Natural killer cell treated with Interleukin-12 subunit alpha and Interleukin-12 subunit beta and Interleukin-15 and Interleukin-18, amount 100 ng/mL, for 72 hours (primary cell): ENCODE measurements at regions not wholly inside any gene's neighbourhood (a gene's known extent, or its start where the extent isn't known, plus 50 kb on each side); places are given as distances from the start of the nearest gene placed in this dataset.
"Not testable (repeated sequence)": the region's sequence is repeated elsewhere in the genome, so short reads cannot be mapped to it uniquely, and the experiment has no call there.

ENCODE experiments used
- ATAC-seq, 2 donors: fragments of 150-1000 bp; cut with Tn5 transposase in 1 of 2; sonication (Bioruptor Pico), chemical (Tn5 transposase) in 1 of 2; 2 replicates each; pipeline ENCODE4 v1.10.0; 2021
- DNase-seq: peaks from one replicate; pipeline ENCODE4 v3.0.0; 2022; ENCODE audit warnings: low spot score
- H3K27ac Mint-ChIP-seq, 2 donors: 1 replicate in 1 of 2; 2 replicates in 1 of 2; pipeline ENCODE4 v1.8.0; 2022; ENCODE audit warnings: mixed read lengths in 2 of 2, mild to moderate bottlenecking in 1 of 2, moderate library complexity in 1 of 2
- H3K27me3 Mint-ChIP-seq, 2 donors: 1 replicate in 1 of 2; 2 replicates in 1 of 2; pipeline ENCODE4 v1.8.0; 2022; ENCODE audit warnings: mixed read lengths in 2 of 2
- H3K36me3 Mint-ChIP-seq: one replicate; pipeline ENCODE4 v1.8.0; 2022; ENCODE audit warnings: mixed read lengths
- H3K4me1 Mint-ChIP-seq, 2 donors: 1 replicate in 1 of 2; 2 replicates in 1 of 2; pipeline ENCODE4 v1.8.0; 2022; ENCODE audit warnings: low read depth in 2 of 2, mixed read lengths in 2 of 2, mild to moderate bottlenecking in 1 of 2
- H3K4me3 Mint-ChIP-seq: one replicate; pipeline ENCODE4 v1.8.0; 2022; ENCODE audit warnings: mixed read lengths
- H3K9me3 Mint-ChIP-seq: 2 replicates; pipeline ENCODE4 v1.8.0; 2022; ENCODE audit warnings: mixed read lengths

DNA sequence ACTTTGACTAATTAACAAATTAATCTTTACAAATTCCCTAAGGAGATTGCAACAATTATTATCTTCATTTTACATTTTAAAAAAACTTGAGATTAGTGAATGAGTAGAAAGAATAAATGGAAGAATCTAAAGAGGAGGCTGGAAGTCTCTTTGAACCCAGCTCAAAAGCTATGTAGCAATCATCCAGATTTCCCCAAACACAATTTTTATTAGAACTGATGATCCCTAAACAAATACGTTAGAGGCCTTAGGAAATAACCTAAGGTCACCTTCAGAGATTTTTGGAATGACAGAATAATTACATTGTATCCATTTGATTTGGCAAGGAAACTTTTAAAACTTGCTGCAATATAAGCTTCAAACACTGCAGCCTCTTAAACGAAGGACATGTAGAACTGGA is 242.4 kb upstream of the LYPLAL1 start:
- Mint-ChIP-seq H3K27ac (no peak overlapping the region), H3K4me1 (no peaks in the 10 kb centered on the region), H3K4me3 (no peak overlapping the region), H3K27me3 (no peaks in the 10 kb centered on the region), H3K9me3 (peaks cover 11% of the 10 kb centered on the region), H3K36me3 (no peaks in the 10 kb centered on the region)
- DNase-seq (no peak), ATAC-seq (no peak)

DNA sequence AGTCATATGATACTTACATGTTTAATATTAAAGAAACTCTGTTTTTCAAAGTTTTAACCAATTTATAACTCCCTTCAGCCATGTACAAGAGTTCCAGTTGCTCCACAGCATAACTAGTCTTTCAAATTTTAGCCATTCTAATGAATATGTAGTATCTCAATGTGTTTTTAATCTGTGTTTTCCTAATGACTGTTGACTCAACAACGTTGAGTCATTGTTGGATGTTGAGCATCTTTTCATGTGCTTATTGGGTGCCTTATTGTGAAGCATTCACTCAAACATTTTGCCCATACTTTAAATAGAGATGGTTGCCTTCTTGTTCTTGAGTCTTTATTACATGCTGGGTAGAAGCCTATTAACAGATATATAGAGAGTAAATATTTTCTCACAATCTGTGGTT is 240.2 kb upstream of the LYPLAL1 start:
- no peaks in the 10 kb centered on the region for H3K4me1 Mint-ChIP-seq
- ATAC-seq: no peak
- peaks cover 17% of the 10 kb centered on the region for H3K9me3 Mint-ChIP-seq
- no peak for DNase-seq
- H3K4me3 Mint-ChIP-seq: no peak overlapping the region
- no peak overlapping the region for H3K27ac Mint-ChIP-seq
- no peaks in the 10 kb centered on the region for H3K27me3 Mint-ChIP-seq
- H3K36me3 Mint-ChIP-seq: no peaks in the 10 kb centered on the region

GRCh38 chr1:218935408-218935807 is 238.3 kb upstream of the LYPLAL1 start:
- not testable (repeated sequence) for H3K27ac Mint-ChIP-seq, DNase-seq, ATAC-seq, H3K36me3 Mint-ChIP-seq, H3K27me3 Mint-ChIP-seq, H3K4me1 Mint-ChIP-seq, H3K4me3 Mint-ChIP-seq
- peaks cover 21% of the 10 kb centered on the region for H3K9me3 Mint-ChIP-seq

DNA sequence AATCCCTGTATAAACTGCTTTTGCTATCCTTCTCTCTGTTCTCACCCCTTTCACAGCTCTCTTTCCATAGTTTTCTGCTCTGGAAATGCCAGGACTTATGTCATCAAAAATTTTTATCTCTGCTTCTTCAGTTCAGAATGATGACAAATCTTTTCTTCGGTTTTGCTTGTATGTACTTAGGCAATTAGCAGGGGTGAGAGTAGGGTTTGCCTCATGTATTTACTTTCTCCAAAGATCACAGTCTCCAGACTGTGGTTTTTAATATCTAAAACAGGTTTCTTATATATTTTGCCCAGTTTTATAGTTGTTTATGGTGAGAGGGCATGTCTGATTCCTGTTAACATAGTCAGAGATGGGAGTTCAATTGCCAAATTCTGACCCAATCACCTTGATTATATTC is 235.4 kb upstream of the LYPLAL1 start:
- Mint-ChIP-seq H3K4me3 (no peak overlapping the region), H3K4me1 (no peaks in the 10 kb centered on the region), H3K27me3 (no peaks in the 10 kb centered on the region), H3K27ac (no peak overlapping the region), H3K36me3 (no peaks in the 10 kb centered on the region), H3K9me3 (peaks cover 21% of the 10 kb centered on the region)
- no peak for ATAC-seq
- DNase-seq: no peak

DNA sequence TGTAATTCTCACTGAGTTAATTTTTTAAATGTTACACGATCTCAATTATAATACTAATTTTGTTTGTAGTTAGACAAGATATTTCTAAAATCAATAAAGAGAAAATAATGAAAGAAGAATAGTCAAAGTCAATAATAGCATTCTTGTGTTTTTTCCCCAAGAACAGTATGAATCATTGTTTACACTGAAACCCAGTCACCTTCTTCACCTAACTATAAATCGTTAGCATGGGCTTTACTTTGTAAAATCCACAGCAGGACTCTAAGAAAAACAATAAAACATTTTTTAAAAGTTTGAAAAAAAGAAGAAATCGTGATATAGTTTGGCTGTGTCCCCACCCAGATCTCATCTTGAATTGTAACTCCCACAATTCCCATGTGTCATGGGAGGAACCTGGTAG is 234.6 kb upstream of the LYPLAL1 start:
- H3K36me3 Mint-ChIP-seq: no peaks in the 10 kb centered on the region
- DNase-seq (no peak), ATAC-seq (no peak)
- H3K9me3 Mint-ChIP-seq: peaks cover 21% of the 10 kb centered on the region
- H3K27me3 Mint-ChIP-seq: no peaks in the 10 kb centered on the region
- no peak overlapping the region for H3K27ac Mint-ChIP-seq
- no peaks in the 10 kb centered on the region for H3K4me1 Mint-ChIP-seq
- H3K4me3 Mint-ChIP-seq: no peak overlapping the region

GRCh38 chr1:218942431-218942830 is 231.2 kb upstream of the LYPLAL1 start:
- Mint-ChIP-seq H3K36me3 (no peaks in the 10 kb centered on the region), H3K9me3 (peaks cover 7% of the 10 kb centered on the region), H3K4me1 (no peaks in the 10 kb centered on the region), H3K4me3 (no peak overlapping the region), H3K27me3 (no peaks in the 10 kb centered on the region), H3K27ac (no peak overlapping the region)
- DNase-seq: no peak
- ATAC-seq: no peak

- ATAC-seq (no peak), DNase-seq (no peak)
- peaks cover 10% of the 10 kb centered on the region for H3K9me3 Mint-ChIP-seq
- H3K4me3 Mint-ChIP-seq: no peak overlapping the region
- H3K27me3 Mint-ChIP-seq: no peaks in the 10 kb centered on the region
- H3K4me1 Mint-ChIP-seq: no peaks in the 10 kb centered on the region
- no peak overlapping the region for H3K27ac Mint-ChIP-seq
- no peaks in the 10 kb centered on the region for H3K36me3 Mint-ChIP-seq
Observed at GRCh38 chr1:218943371-218943770, 230.3 kb upstream of the LYPLAL1 start.

GRCh38 chr1:218945050-218945449 is 228.6 kb upstream of the LYPLAL1 start:
- H3K9me3 Mint-ChIP-seq: peaks cover 3% of the 10 kb centered on the region
- no peaks in the 10 kb centered on the region for H3K27me3 Mint-ChIP-seq
- H3K36me3 Mint-ChIP-seq: no peaks in the 10 kb centered on the region
- ATAC-seq (no peak), DNase-seq (no peak)
- H3K4me3 Mint-ChIP-seq: no peak overlapping the region
- no peaks in the 10 kb centered on the region for H3K4me1 Mint-ChIP-seq
- no peak overlapping the region for H3K27ac Mint-ChIP-seq

DNA sequence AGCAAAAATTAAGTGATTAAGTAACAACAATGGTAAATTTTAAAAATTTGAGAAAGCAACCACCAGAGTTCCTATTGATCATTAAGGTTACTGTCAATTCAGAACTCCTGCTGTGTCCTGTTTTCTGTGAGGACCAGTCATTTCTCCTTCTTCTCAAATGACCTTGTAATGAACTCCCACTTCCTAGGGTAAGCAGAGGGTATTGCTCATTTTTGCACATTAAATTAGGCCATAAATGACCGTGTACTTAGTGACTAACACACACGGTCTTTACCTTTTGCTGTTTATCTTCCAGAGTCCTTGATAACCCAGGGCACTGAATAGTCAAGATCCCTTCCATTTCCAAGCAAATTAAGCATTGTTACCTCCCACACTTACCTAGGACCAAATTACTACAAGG is 227.5 kb upstream of the LYPLAL1 start:
- no peaks in the 10 kb centered on the region for H3K36me3 Mint-ChIP-seq
- peaks cover 7% of the 10 kb centered on the region for H3K9me3 Mint-ChIP-seq
- DNase-seq (no peak), ATAC-seq (no peak)
- H3K4me3 Mint-ChIP-seq: no peak overlapping the region
- no peaks in the 10 kb centered on the region for H3K27me3 Mint-ChIP-seq
- no peak overlapping the region for H3K27ac Mint-ChIP-seq
- no peaks in the 10 kb centered on the region for H3K4me1 Mint-ChIP-seq

DNA sequence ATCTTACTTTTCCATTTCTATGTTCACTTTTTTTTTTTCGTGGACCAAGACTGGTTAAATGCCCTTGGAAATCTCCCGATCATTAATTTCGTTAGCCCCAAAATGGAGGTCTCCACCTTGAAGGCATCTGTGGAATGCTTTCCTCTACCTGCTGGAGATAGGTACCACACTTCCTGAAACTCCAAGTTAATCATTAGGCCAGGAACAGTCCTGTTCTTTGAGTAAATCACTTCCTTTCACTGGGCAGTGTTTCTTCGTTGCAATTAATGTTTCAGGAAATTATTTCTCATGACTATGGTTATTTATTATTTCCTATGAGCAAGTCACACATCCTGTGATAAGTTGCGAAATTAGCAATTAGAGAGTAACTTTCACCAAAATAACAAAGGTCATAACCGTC is 225.2 kb upstream of the LYPLAL1 start:
- Mint-ChIP-seq H3K27ac (no peak overlapping the region), H3K36me3 (no peaks in the 10 kb centered on the region), H3K4me1 (no peaks in the 10 kb centered on the region), H3K4me3 (no peak overlapping the region), H3K9me3 (peaks cover 11% of the 10 kb centered on the region), H3K27me3 (no peaks in the 10 kb centered on the region)
- ATAC-seq: no peak
- no peak for DNase-seq

DNA sequence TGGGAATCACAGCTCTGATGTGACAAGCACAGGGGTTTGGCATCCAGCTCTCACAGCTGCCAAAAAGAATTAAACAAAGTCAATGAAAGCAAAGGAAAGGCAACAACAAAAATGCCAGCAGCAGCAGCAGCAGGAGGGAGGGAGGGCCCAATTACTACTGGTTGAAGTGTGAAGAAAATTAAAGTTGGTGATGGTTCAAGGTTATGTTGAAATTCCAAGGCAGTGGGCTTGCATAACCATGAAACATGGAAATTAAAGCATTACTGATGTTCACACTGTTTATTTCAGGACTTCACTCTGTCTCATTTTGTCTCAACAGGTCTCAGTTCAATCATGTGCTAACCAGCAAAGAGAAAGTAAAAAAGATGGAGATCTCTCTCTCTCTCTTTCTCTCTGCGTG is 220.3 kb upstream of the LYPLAL1 start:
- no peak overlapping the region for H3K4me3 Mint-ChIP-seq
- no peaks in the 10 kb centered on the region for H3K4me1 Mint-ChIP-seq
- no peak for ATAC-seq
- H3K27me3 Mint-ChIP-seq: no peaks in the 10 kb centered on the region
- H3K27ac Mint-ChIP-seq: no peak overlapping the region
- H3K9me3 Mint-ChIP-seq: peaks cover 7% of the 10 kb centered on the region
- H3K36me3 Mint-ChIP-seq: no peaks in the 10 kb centered on the region
- no peak for DNase-seq

GRCh38 chr1:218957971-218958370 is 215.7 kb upstream of the LYPLAL1 start:
- Mint-ChIP-seq H3K4me1 (no peaks in the 10 kb centered on the region), H3K27ac (no peak overlapping the region), H3K9me3 (peaks cover 7% of the 10 kb centered on the region), H3K36me3 (no peaks in the 10 kb centered on the region), H3K27me3 (no peaks in the 10 kb centered on the region), H3K4me3 (no peak overlapping the region)
- DNase-seq (no peak), ATAC-seq (no peak)

GRCh38 chr1:218959784-218960183 is 213.9 kb upstream of the LYPLAL1 start:
- H3K4me1 Mint-ChIP-seq: no peaks in the 10 kb centered on the region
- ATAC-seq (no peak), DNase-seq (no peak)
- no peak overlapping the region for H3K4me3 Mint-ChIP-seq
- H3K27me3 Mint-ChIP-seq: no peaks in the 10 kb centered on the region
- no peaks in the 10 kb centered on the region for H3K36me3 Mint-ChIP-seq
- H3K9me3 Mint-ChIP-seq: peaks cover 7% of the 10 kb centered on the region
- H3K27ac Mint-ChIP-seq: no peak overlapping the region

DNA sequence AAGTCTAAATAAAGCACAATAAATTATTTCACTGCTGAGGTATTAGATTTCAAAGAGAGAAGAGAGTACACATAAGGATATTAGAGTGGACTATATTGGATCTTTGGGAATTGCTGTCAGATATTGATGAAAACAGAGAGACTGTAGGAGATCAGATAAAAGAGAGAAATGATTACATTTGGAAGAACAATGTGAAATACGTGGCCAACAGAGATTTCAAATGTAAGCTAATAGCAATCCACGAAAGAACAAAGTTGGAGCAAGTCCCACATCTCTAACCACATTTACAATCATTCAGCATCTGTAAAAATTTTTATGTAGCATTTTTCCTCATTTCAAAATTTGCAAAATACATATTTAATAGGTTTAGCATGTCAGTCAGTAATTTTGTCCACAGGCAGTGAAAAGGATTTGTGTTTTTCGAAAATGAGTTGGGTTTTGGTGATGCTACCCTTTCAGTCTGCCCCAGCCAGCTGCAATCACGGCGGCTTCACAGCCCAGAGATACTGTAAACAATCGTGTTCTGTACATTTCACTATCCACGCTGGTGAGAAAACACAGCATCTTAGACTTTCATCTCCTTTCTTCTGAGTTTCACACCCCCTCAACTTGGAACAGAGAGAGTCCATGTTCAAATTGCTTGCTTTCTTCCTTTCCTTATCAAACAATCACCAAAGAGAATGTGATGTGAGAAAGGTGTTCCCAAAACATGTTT is 209.1 kb upstream of the LYPLAL1 start:
- H3K4me3 Mint-ChIP-seq: no peak overlapping the region
- no peaks in the 10 kb centered on the region for H3K36me3 Mint-ChIP-seq
- no peak for ATAC-seq
- peaks cover 7% of the 10 kb centered on the region for H3K9me3 Mint-ChIP-seq
- no peaks in the 10 kb centered on the region for H3K4me1 Mint-ChIP-seq
- H3K27me3 Mint-ChIP-seq: no peaks in the 10 kb centered on the region
- no peak overlapping the region for H3K27ac Mint-ChIP-seq
- DNase-seq: no peak

DNA sequence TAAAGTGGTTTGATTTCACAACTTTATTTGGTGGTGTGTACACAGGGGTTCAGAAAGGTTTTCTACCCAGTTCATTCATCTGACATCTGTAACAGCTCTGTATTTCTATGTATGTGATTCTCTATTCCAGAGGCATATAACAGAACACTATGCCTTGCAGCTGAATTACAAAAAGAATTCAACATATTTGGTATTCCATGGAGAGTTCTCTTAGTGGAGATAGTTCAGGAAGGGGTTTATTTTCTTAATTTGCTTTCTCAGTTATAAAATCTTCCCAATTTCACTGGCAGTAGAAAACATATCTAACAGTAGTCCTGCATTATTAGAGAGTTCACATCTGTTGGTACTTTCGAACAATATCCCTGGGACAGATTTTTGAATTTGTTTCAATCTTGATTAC is 207.9 kb upstream of the LYPLAL1 start:
- Mint-ChIP-seq H3K4me3 (no peak overlapping the region), H3K36me3 (no peaks in the 10 kb centered on the region), H3K4me1 (no peaks in the 10 kb centered on the region), H3K27ac (no peak overlapping the region), H3K9me3 (peaks cover 6% of the 10 kb centered on the region), H3K27me3 (no peaks in the 10 kb centered on the region)
- ATAC-seq: no peak
- no peak for DNase-seq
